Epithelial cell of esophagus (primary cell): ENCODE measurements at regions not wholly inside any gene's neighbourhood (a gene's known extent, or its start where the extent isn't known, plus 50 kb on each side); places are given as distances from the start of the nearest gene placed in this dataset.
A peak's percentile ranks its signal among the peaks of the same experiment; 100 is the strongest.

Experiments used
- DNase-seq: peaks from one replicate; pipeline ENCODE4 v3.0.0; 2010; ENCODE audit warnings: low read depth
- H3K4me3 ChIP-seq: 2 replicates; pipeline ENCODE4 v1.5.1; 2011; ENCODE audit warnings: mild to moderate bottlenecking, low read length, control low read depth
- CTCF ChIP-seq: IDR thresholded peaks from 2 replicates; pipeline ENCODE4 v1.5.1; 2011; ENCODE audit warnings: low read depth, mild to moderate bottlenecking, low read length, control low read depth, inconsistent platforms; ENCODE audit not compliant: insufficient read depth; ENCODE audit errors: missing control alignments

DNA sequence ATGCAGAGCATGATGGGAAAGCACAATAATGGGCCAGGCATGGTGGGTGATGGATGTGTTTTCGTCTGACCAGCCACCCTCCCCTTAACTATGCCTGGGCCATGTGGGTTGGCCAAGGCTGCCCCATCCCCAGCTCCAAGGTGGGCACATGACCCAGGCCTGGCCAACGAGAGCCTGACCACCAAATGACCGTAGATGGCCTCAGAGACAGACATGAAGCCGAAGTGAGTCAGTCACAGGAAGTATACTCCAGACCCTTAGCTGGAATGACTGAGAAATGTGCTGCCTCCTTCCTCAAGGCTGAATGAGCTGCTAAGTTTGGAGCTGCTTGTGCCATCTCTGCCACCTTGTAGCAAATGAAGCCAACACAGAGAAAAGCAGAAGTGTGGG lies 233.6 kb downstream of the BCL11B start:
- TF ChIP-seq CTCF = no peak
- no peak overlapping the region for H3K4me3 ChIP-seq
- DNase-seq = peak; percentile 35

GRCh38 chr14:99039331-99040041 lies 232.5 kb downstream of the BCL11B start:
- no peak overlapping the region for H3K4me3 ChIP-seq
- DNase-seq = no peak
- no peak for TF ChIP-seq CTCF

DNA sequence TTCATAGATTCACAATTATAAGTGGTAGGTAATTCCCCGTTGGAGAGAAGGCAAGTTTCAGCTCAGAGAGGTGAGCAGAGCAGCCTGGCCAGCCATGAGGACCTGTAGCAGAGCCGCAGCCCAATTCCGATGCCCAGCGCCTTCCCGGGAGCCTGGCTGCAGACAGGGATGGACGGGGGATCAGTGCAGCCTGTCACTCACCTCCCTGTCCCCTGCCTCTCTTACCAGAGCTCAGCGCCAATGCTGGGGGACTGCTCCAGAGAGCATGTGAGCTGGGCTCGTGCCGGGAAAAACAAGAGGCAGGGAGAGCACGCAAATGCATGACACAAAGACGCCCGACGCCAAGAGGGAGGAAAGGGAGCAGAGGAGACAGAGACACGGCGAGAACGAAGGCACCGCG lies 231.9 kb downstream of the BCL11B start:
- no peak overlapping the region for H3K4me3 ChIP-seq
- DNase-seq = no peak
- no peak for TF ChIP-seq CTCF

DNA sequence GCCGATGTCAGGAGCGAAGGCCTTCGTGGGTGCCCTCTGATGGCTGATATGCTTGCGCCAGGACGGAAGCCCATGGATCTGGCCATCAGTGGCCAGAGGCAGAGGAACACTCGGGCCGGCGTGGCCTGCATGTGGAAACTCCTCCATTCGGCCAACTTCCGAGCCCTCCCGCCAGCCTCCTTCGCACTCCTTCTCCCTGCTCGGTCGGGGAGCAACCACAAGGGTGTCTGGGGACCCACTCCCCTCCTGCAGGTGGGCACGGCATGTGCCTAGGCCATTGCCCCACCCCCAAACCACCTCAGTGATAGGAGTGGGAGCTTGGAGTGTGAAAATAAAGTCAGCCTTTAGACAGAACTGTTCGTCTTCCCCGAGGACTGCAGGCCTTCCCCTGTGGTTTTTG lies 231.3 kb downstream of the BCL11B start:
- DNase-seq = no peak
- no peak for TF ChIP-seq CTCF
- H3K4me3 ChIP-seq = no peak overlapping the region

DNA sequence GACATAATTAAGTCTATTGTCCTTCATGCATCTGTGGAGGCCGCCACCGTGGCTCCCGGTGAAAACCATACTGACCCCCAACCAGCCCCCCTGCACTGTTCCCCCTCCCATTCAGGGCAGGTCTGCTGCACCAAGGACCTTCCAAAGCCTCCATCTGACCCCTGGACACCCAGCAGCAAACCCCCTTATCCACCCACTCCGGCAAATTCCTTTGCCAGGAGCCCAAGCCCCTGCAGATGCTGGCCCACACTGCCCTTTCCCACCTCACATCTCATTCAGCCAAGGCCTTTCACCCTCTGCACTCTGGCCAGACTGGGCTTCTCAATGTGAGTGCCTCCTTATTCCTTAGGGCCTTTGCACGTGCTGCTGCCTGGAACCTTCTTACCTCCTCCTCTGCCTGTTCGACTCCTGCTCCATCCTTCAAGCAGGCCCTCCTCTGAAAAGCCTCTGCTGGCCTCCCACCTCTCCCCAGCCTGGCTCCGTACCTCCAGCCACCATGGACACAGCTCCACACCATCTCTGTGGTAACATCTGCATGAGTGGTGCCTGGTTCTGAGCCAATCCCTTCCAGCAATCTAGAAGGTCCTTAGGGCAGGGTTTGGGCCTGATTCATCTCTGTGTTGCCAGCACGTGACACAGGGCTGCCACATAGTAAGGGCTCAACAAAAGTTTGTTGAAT lies 230.7 kb downstream of the BCL11B start:
- TF ChIP-seq CTCF = no peak
- H3K4me3 ChIP-seq = no peak overlapping the region
- no peak for DNase-seq

GRCh38 chr14:99041820-99042174 lies 230.2 kb downstream of the BCL11B start:
- no peak for TF ChIP-seq CTCF
- no peak overlapping the region for H3K4me3 ChIP-seq
- DNase-seq = peak; percentile 24
